ENCODE measurements at regions not wholly inside any gene's neighbourhood (a gene's known extent, or its start where the extent isn't known, plus 50 kb on each side); places are given as distances from the start of the nearest gene placed in this dataset.

DNA sequence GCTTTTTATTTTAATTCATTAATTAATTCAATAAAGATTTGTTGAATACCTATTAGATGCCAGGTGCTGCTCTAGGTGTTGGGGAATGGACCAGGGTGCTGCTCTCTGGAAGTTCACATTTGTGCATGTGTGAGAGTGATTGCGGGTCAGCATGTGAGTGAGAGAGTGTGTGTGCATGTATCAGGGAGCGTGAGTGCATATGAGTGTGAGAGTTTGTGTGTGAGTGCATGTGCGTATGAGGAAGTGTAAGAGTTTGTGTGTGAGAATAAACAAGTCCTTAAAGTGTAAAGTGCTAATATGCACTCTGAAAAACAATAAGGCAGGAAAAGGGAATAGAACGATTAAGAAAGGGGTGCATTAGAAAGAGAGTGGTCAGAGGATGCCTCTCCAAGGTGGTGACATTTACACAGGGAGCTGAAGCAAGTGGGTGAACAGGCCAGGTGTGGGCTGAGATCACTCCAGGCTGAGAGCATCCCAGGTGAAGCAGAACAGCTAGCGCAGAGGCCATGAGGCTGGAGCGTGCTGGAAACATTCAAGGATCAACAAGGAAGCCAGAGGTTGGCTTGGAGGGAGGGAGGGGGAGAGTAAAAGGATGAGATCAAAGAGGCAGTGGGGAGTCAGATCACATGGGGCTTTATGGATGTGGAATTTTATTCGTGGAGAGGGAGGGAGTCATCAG is 50.5 kb upstream of the SLC1A4 start:
- TF ChIP-seq, protein P1, sequence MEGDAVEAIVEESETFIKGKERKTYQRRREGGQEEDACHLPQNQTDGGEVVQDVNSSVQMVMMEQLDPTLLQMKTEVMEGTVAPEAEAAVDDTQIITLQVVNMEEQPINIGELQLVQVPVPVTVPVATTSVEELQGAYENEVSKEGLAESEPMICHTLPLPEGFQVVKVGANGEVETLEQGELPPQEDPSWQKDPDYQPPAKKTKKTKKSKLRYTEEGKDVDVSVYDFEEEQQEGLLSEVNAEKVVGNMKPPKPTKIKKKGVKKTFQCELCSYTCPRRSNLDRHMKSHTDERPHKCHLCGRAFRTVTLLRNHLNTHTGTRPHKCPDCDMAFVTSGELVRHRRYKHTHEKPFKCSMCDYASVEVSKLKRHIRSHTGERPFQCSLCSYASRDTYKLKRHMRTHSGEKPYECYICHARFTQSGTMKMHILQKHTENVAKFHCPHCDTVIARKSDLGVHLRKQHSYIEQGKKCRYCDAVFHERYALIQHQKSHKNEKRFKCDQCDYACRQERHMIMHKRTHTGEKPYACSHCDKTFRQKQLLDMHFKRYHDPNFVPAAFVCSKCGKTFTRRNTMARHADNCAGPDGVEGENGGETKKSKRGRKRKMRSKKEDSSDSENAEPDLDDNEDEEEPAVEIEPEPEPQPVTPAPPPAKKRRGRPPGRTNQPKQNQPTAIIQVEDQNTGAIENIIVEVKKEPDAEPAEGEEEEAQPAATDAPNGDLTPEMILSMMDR (IDR thresholded peaks at IDR 0.05): no peak
- Mint-ChIP-seq H3K4me1 (peaks cover 88% of the 10 kb centered on the region), H3K27me3 (no peaks in the 10 kb centered on the region), H3K9me3 (peaks cover 10% of the 10 kb centered on the region), H3K27ac (peak overlapping the region; percentile 91), H3K36me3 (ENCODE audit: low read depth) (peaks cover 9% of the 10 kb centered on the region), H3K4me3 (peak overlapping the region; percentile 67)
- ChIA-PET CTCF (interaction anchor here (0.7 to 4.8 kb wide), 8 partner anchors 10 to 126 kb away, joined by 3 to 45 read pairs (median 3); no protein-coding TSS in a partner anchor), POLR2A (interaction anchor here (0.8 to 3.4 kb wide), 13 partner anchors 7 to 285 kb away, joined by 3 to 16 read pairs (median 5); partner anchors contain the start of genes SERTAD2 and SLC1A4)
- ATAC-seq (ENCODE audit: low read depth) (peak; percentile 16), DNase-seq (no peak)
- intact Hi-C loops (cut with micrococcal nuclease): loop anchor here (1.0 to 5.0 kb wide), 4 partner anchors 7 to 186 kb away; no protein-coding TSS in a partner anchor

DNA sequence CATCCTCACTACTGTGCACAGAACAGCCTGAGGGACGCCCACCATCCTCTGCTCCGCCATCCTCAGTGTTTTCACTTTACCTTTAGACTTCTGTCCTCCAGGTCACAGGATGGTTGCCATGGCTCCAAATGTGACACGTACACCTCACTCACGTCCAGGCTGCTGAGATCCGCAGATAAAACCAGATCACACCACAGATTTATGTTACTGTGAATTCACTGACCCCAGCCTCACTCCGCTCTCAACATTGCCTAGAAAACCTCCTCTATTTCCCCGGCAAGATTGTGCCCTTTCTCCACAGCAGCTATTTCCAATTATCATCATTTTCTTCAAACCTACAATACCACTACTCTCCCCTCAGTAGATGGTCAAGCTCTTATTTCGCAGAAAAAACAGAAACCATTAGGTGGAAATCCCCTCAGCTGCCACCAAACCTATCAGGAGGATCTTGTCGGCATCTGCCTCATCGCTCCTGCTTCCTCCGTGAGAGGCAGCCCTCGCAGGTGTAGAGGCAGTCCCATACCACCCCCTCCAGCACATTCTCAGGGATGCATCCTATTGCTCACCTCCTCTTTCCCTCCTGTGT is 49.8 kb upstream of the SLC1A4 start:
- Mint-ChIP-seq H3K4me1 (peaks cover 87% of the 10 kb centered on the region), H3K4me3 (peak overlapping the region; percentile 67), H3K27me3 (no peaks in the 10 kb centered on the region), H3K9me3 (peaks cover 7% of the 10 kb centered on the region), H3K36me3 (ENCODE audit: low read depth) (peaks cover 9% of the 10 kb centered on the region), H3K27ac (peak overlapping the region; percentile 91)
- TF ChIP-seq, protein P1 (IDR thresholded peaks at IDR 0.05): no peak
- peak; percentile 63 for ATAC-seq (ENCODE audit: low read depth)
- intact Hi-C loops (cut with micrococcal nuclease): loop anchor here (1.0 to 5.0 kb wide), 3 partner anchors 8 to 187 kb away; no protein-coding TSS in a partner anchor
- ChIA-PET CTCF (interaction anchor here (0.7 to 4.8 kb wide), 6 partner anchors 9 to 126 kb away, joined by 3 to 45 read pairs (median 3); no protein-coding TSS in a partner anchor), POLR2A (interaction anchor here (0.5 to 3.4 kb wide), 6 partner anchors 22 to 286 kb away, joined by 3 to 16 read pairs (median 4); partner anchors contain the start of genes SERTAD2 and SLC1A4)
- no peak for DNase-seq
